HK-2 (cell line): ENCODE measurements at regions not wholly inside any gene's neighbourhood (a gene's known extent, or its start where the extent isn't known, plus 50 kb on each side); places are given as distances from the start of the nearest gene placed in this dataset.

Source experiments
- DNase-seq: peaks from one replicate; pipeline ENCODE4 v3.0.0-alpha.2; 2018; ENCODE audit not compliant: unreplicated experiment

- DNase-seq = no peak
Measured at GRCh38 chr2:16137080-16137755, 196.9 kb downstream of the MYCN start.

- no peak for DNase-seq
Measured at GRCh38 chr2:16136461-16137035, 196.2 kb downstream of the MYCN start.

GRCh38 chr2:16135913-16136310 lies 195.6 kb downstream of the MYCN start:
- no peak for DNase-seq

GRCh38 chr2:16135196-16135912 lies 195.0 kb downstream of the MYCN start:
- DNase-seq = no peak

GRCh38 chr2:16134436-16135165 lies 194.3 kb downstream of the MYCN start:
- DNase-seq = no peak

- DNase-seq = no peak
Measured at GRCh38 chr2:16130906-16131400, 190.6 kb downstream of the MYCN start.

- DNase-seq = no peak
Measured at GRCh38 chr2:16130541-16130880, 190.2 kb downstream of the MYCN start.

- DNase-seq = no peak
Measured at GRCh38 chr2:16129716-16130540, 189.6 kb downstream of the MYCN start.

- no peak for DNase-seq
Measured at GRCh38 chr2:16128746-16129610, 188.6 kb downstream of the MYCN start.

- no peak for DNase-seq
Measured at GRCh38 chr2:16127958-16128357, 187.6 kb downstream of the MYCN start.

- DNase-seq = no peak
Measured at GRCh38 chr2:16127276-16127940, 187.1 kb downstream of the MYCN start.

- no peak for DNase-seq
Measured at GRCh38 chr2:16126517-16127275, 186.3 kb downstream of the MYCN start.

GRCh38 chr2:16125614-16126516 lies 185.5 kb downstream of the MYCN start:
- DNase-seq = no peak

GRCh38 chr2:16124881-16125613 lies 184.7 kb downstream of the MYCN start:
- no peak for DNase-seq

GRCh38 chr2:16123856-16124780 lies 183.8 kb downstream of the MYCN start:
- DNase-seq = no peak

GRCh38 chr2:16123421-16123820 lies 183.1 kb downstream of the MYCN start:
- no peak for DNase-seq
